ENCODE measurements at regions not wholly inside any gene's neighbourhood (a gene's known extent, or its start where the extent isn't known, plus 50 kb on each side); places are given as distances from the start of the nearest gene placed in this dataset.

- Mint-ChIP-seq H3K27me3 (ENCODE audit: insufficient read depth) (no peaks in the 10 kb centered on the region), H3K27ac (no peak overlapping the region)
- 100% methylated on average over 1 of the region's 1 CpG; no CpG with 5 or more reads in 1 of the 2 experiments for WGBS, 2 experiments (ENCODE audit: insufficient coverage in 1 of 2, insufficient read length in 1 of 2)
Measured at GRCh38 chr3:36244728-36245127, 135.6 kb upstream of the STAC start.

GRCh38 chr3:36248374-36248773 is 131.9 kb upstream of the STAC start:
- H3K9me3 ChIP-seq (ENCODE audit: control insufficient read depth, low read length), result no peaks in the 10 kb centered on the region

More at GRCh38 chr3:36244728-36245127, 135.6 kb upstream of the STAC start:
- Mint-ChIP-seq H3K4me1 (no peaks in the 10 kb centered on the region), H3K4me3 (no peak overlapping the region), H3K9me3 (no peaks in the 10 kb centered on the region), H3K36me3 (ENCODE audit: low read depth) (no peaks in the 10 kb centered on the region)
- Histone ChIP-seq H3K27me3 (ENCODE audit: control insufficient read depth, insufficient read depth, low read length, poor library complexity, severe bottlenecking) (no peaks in the 10 kb centered on the region), H3K36me3 (ENCODE audit: control insufficient read depth, insufficient read depth, low read length) (no peaks in the 10 kb centered on the region), H3K9me3 (ENCODE audit: control insufficient read depth, low read length) (no peaks in the 10 kb centered on the region), H3K4me1 (ENCODE audit: control insufficient read depth, insufficient read depth, low read length) (no peaks in the 10 kb centered on the region), H3K4me3 (ENCODE audit: low read length) (no peak overlapping the region), H3K9ac (ENCODE audit: extremely low read depth, low read length, poor library complexity, severe bottlenecking) (no peak overlapping the region), H3K27ac (ENCODE audit: low read depth, low read length) (no peak overlapping the region)
- TF ChIP-seq CTCF (conservative IDR thresholded peaks at IDR 0.05), result no peak
- DNase-seq, result no peak

GRCh38 chr3:36250191-36250590 is 130.1 kb upstream of the STAC start:
- H3K4me1 Mint-ChIP-seq, result no peaks in the 10 kb centered on the region
- H3K4me3 ChIP-seq (ENCODE audit: low read length), result no peak overlapping the region
- H3K36me3 Mint-ChIP-seq (ENCODE audit: low read depth), result no peaks in the 10 kb centered on the region
- no peak for TF ChIP-seq CTCF (conservative IDR thresholded peaks at IDR 0.05)
- no peaks in the 10 kb centered on the region for H3K4me1 ChIP-seq (ENCODE audit: control insufficient read depth, insufficient read depth, low read length)
- H3K4me3 Mint-ChIP-seq, result no peak overlapping the region
- no peak overlapping the region for H3K27ac ChIP-seq (ENCODE audit: low read depth, low read length)
- no peak overlapping the region for H3K27ac Mint-ChIP-seq
- DNase-seq, result no peak
- no peaks in the 10 kb centered on the region for H3K27me3 Mint-ChIP-seq (ENCODE audit: insufficient read depth)
- H3K27me3 ChIP-seq (ENCODE audit: control insufficient read depth, insufficient read depth, low read length, poor library complexity, severe bottlenecking), result no peaks in the 10 kb centered on the region
- H3K36me3 ChIP-seq (ENCODE audit: control insufficient read depth, insufficient read depth, low read length), result no peaks in the 10 kb centered on the region
- no peaks in the 10 kb centered on the region for H3K9me3 ChIP-seq (ENCODE audit: control insufficient read depth, low read length)
- H3K9ac ChIP-seq (ENCODE audit: extremely low read depth, low read length, poor library complexity, severe bottlenecking), result no peak overlapping the region
- peaks cover 3% of the 10 kb centered on the region for H3K9me3 Mint-ChIP-seq
- WGBS, 2 experiments (ENCODE audit: insufficient coverage in 1 of 2, insufficient read length in 1 of 2), result 90% methylated on average over 1 of the region's 1 CpG; no CpG with 5 or more reads in 1 of the 2 experiments

More at GRCh38 chr3:36248374-36248773, 131.9 kb upstream of the STAC start:
- no peaks in the 10 kb centered on the region for H3K27me3 ChIP-seq (ENCODE audit: control insufficient read depth, insufficient read depth, low read length, poor library complexity, severe bottlenecking)
- H3K36me3 Mint-ChIP-seq (ENCODE audit: low read depth), result no peaks in the 10 kb centered on the region
- H3K4me3 Mint-ChIP-seq, result no peak overlapping the region
- H3K27me3 Mint-ChIP-seq (ENCODE audit: insufficient read depth), result no peaks in the 10 kb centered on the region
- H3K36me3 ChIP-seq (ENCODE audit: control insufficient read depth, insufficient read depth, low read length), result no peaks in the 10 kb centered on the region
- no peak overlapping the region for H3K27ac Mint-ChIP-seq
- no peak overlapping the region for H3K4me3 ChIP-seq (ENCODE audit: low read length)
- no peak overlapping the region for H3K9ac ChIP-seq (ENCODE audit: extremely low read depth, low read length, poor library complexity, severe bottlenecking)
- H3K9me3 Mint-ChIP-seq, result peaks cover 3% of the 10 kb centered on the region
- H3K4me1 ChIP-seq (ENCODE audit: control insufficient read depth, insufficient read depth, low read length), result no peaks in the 10 kb centered on the region
- H3K27ac ChIP-seq (ENCODE audit: low read depth, low read length), result no peak overlapping the region
- no peak for TF ChIP-seq CTCF (conservative IDR thresholded peaks at IDR 0.05)
- DNase-seq, result no peak
- no peaks in the 10 kb centered on the region for H3K4me1 Mint-ChIP-seq
- WGBS, 2 experiments (ENCODE audit: insufficient coverage in 1 of 2, insufficient read length in 1 of 2), result 88% methylated on average over 3 of the region's 3 CpGs; no CpG with 5 or more reads in 1 of the 2 experiments
